H9 (cell line): ENCODE measurements at regions not wholly inside any gene's neighbourhood (a gene's known extent, or its start where the extent isn't known, plus 50 kb on each side); places are given as distances from the start of the nearest gene placed in this dataset.

ENCODE experiments used
- DNase-seq: peaks from one replicate; pipeline ENCODE4 v3.0.0-alpha.2; 2017
- H2AFZ ChIP-seq: one replicate; pipeline ENCODE4 v1.6.1; 2013; ENCODE audit warnings: mild to moderate bottlenecking, low read length, control low read depth, moderate library complexity
- H2AK5ac ChIP-seq: 2 replicates; pipeline ENCODE4 v1.6.1; 2013; ENCODE audit warnings: low read length, control low read depth, mixed read lengths; ENCODE audit not compliant: insufficient read length
- H2BK120ac ChIP-seq: one replicate; pipeline ENCODE4 v1.6.1; 2013; ENCODE audit warnings: low read depth, mild to moderate bottlenecking, low read length, control low read depth, inconsistent platforms; ENCODE audit not compliant: poor library complexity, severe bottlenecking
- H2BK12ac ChIP-seq: 2 replicates; pipeline ENCODE4 v1.6.1; 2013; ENCODE audit warnings: low read length, control low read depth, mixed read lengths, low read depth; ENCODE audit not compliant: insufficient read length
- H2BK15ac ChIP-seq: 2 replicates; pipeline ENCODE4 v1.6.1; 2013; ENCODE audit warnings: low read depth, low read length, control low read depth
- H2BK20ac ChIP-seq: one replicate; pipeline ENCODE4 v1.6.1; 2013; ENCODE audit warnings: low read depth, mild to moderate bottlenecking, low read length, control low read depth, inconsistent platforms; ENCODE audit not compliant: poor library complexity, severe bottlenecking
- H2BK5ac ChIP-seq: 2 replicates; pipeline ENCODE4 v1.6.1; 2013; ENCODE audit warnings: low read length, control low read depth, mixed read lengths; ENCODE audit not compliant: insufficient read length
- H3K14ac ChIP-seq: 2 replicates; pipeline ENCODE4 v1.6.1; 2013; ENCODE audit warnings: low read length, control low read depth; ENCODE audit not compliant: insufficient read depth
- H3K18ac ChIP-seq: 2 replicates; pipeline ENCODE4 v1.6.1; 2013; ENCODE audit warnings: low read depth, mild to moderate bottlenecking, mixed read lengths, low read length, control low read depth; ENCODE audit not compliant: insufficient read length
- H3K23ac ChIP-seq: 2 replicates; pipeline ENCODE4 v1.6.1; 2013; ENCODE audit warnings: low read length, control low read depth, mixed read lengths, low read depth; ENCODE audit not compliant: insufficient read length
- H3K23me2 ChIP-seq: 2 replicates; pipeline ENCODE4 v1.6.1; 2013; ENCODE audit warnings: low read depth, mild to moderate bottlenecking, mixed read lengths, low read length, control low read depth; ENCODE audit not compliant: insufficient read length, poor library complexity, severe bottlenecking
- H3K27ac ChIP-seq: 2 replicates; pipeline ENCODE4 v1.5.1; 2013; ENCODE audit warnings: low read length, control low read depth, mixed read lengths, low read depth; ENCODE audit not compliant: insufficient read length
- H3K27me3 ChIP-seq: 2 replicates; pipeline ENCODE4 v1.6.1; 2013; ENCODE audit warnings: low read length, control low read depth, inconsistent platforms; ENCODE audit not compliant: insufficient read depth
- H3K4ac ChIP-seq: 2 replicates; pipeline ENCODE4 v1.6.1; 2013; ENCODE audit warnings: low read depth, mild to moderate bottlenecking, control low read depth, inconsistent platforms, low read length, moderate library complexity
- H3K4me1 ChIP-seq: 2 replicates; pipeline ENCODE4 v1.6.1; 2013; ENCODE audit warnings: low read length, control low read depth, inconsistent platforms; ENCODE audit not compliant: insufficient read depth
- H3K4me2 ChIP-seq: 2 replicates; pipeline ENCODE4 v1.6.1; 2013; ENCODE audit warnings: low read length, control low read depth, mixed read lengths; ENCODE audit not compliant: insufficient read length, insufficient read depth
- H3K56ac ChIP-seq: 2 replicates; pipeline ENCODE4 v1.6.1; 2013; ENCODE audit warnings: low read depth, mild to moderate bottlenecking, mixed read lengths, low read length, control low read depth; ENCODE audit not compliant: insufficient read length
- H3K79me1 ChIP-seq: 2 replicates; pipeline ENCODE4 v1.6.1; 2013; ENCODE audit warnings: low read depth, mild to moderate bottlenecking, moderate library complexity, low read length, control low read depth, inconsistent platforms; ENCODE audit not compliant: insufficient read depth, poor library complexity, severe bottlenecking
- H3K79me2 ChIP-seq: 2 replicates; pipeline ENCODE4 v1.6.1; 2013; ENCODE audit warnings: low read length, control low read depth, inconsistent platforms; ENCODE audit not compliant: insufficient read depth
- H3K9ac ChIP-seq: 2 replicates; pipeline ENCODE4 v1.6.1; 2013; ENCODE audit warnings: low read length, control low read depth, mixed read lengths; ENCODE audit not compliant: insufficient read length; ENCODE audit errors: extremely low read depth
- H3K9me3 ChIP-seq: one replicate; pipeline ENCODE4 v1.6.1; 2013; ENCODE audit warnings: low read depth, low read length, inconsistent platforms; ENCODE audit not compliant: control insufficient read depth
- H3T11ph ChIP-seq: one replicate; pipeline ENCODE4 v1.6.1; 2013; ENCODE audit warnings: mild to moderate bottlenecking, low read length, control low read depth, inconsistent platforms
- H4K20me1 ChIP-seq: one replicate; pipeline ENCODE4 v1.6.1; 2013; ENCODE audit not compliant: control insufficient read depth, insufficient read length, insufficient read depth
- H4K5ac ChIP-seq: 2 replicates; pipeline ENCODE4 v1.6.1; 2013; ENCODE audit warnings: low read depth, mild to moderate bottlenecking, mixed read lengths, low read length, control low read depth; ENCODE audit not compliant: insufficient read length
- H4K8ac ChIP-seq: replicated peaks from 2 replicates; pipeline ENCODE4 v1.6.1; 2013; ENCODE audit warnings: low read length, control low read depth, mixed read lengths, low read depth; ENCODE audit not compliant: insufficient read length
- H4K91ac ChIP-seq: 2 replicates; pipeline ENCODE4 v1.6.1; 2013; ENCODE audit warnings: low read depth, mild to moderate bottlenecking, moderate library complexity, mixed read lengths, low read length, control low read depth; ENCODE audit not compliant: insufficient read length
- H3K27ac Mint-ChIP-seq, 3 experiments: 2 replicates in 2 of 3; 3 replicates in 1 of 3; pipeline ENCODE4 v1.8.0; 2020 to 2021; ENCODE audit warnings: mixed read lengths in 3 of 3, mild to moderate bottlenecking in 1 of 3, moderate library complexity in 1 of 3
- H3K27me3 Mint-ChIP-seq: 2 replicates; pipeline ENCODE4 v1.8.0; 2021; ENCODE audit warnings: low read depth, mild to moderate bottlenecking, moderate library complexity, mixed read lengths
- H3K36me3 Mint-ChIP-seq, 3 experiments: 2 replicates in 2 of 3; 3 replicates in 1 of 3; pipeline ENCODE4 v1.8.0; 2020 to 2021; ENCODE audit warnings: low read depth in 3 of 3, mixed read lengths in 3 of 3; ENCODE audit not compliant: insufficient read depth in 1 of 3
- H3K4me1 Mint-ChIP-seq, 2 experiments: 2 replicates each; pipeline ENCODE4 v1.8.0; 2020; ENCODE audit warnings: mixed read lengths in 2 of 2
- H3K4me3 Mint-ChIP-seq, 2 experiments: 2 replicates in 1 of 2; 3 replicates in 1 of 2; pipeline ENCODE4 v1.8.0; 2020 to 2021; ENCODE audit warnings: mild to moderate bottlenecking in 2 of 2, mixed read lengths in 2 of 2, moderate library complexity in 1 of 2
- H3K9me3 Mint-ChIP-seq, 2 experiments: 2 replicates in 1 of 2; 3 replicates in 1 of 2; pipeline ENCODE4 v1.8.0; 2020; ENCODE audit warnings: mild to moderate bottlenecking in 2 of 2, mixed read lengths in 2 of 2, moderate library complexity in 1 of 2
- CTCF ChIP-seq: fragments of 200-600 bp; sonication (generic); conservative IDR thresholded peaks from 3 replicates; pipeline ENCODE4 v1.8.0; 2021; ENCODE audit warnings: antibody characterized with exemption, mild to moderate bottlenecking
- WGBS: extraction: QIAGEN DNeasy Blood & Tissue Kit; methylation state at CpG from one replicate; pipeline ENCODE4 v1.1.7; 2013; ENCODE audit warnings: missing lambda C conversion rate, low lambda C conversion rate, mixed read lengths; ENCODE audit not compliant: insufficient read length; ENCODE audit errors: extremely low coverage; 5-methylcytosine and 5-hydroxymethylcytosine counted together

GRCh38 chr3:4033296-4033695 lies 234.1 kb downstream of the LRRN1 start:
- Histone ChIP-seq H4K5ac (no peak overlapping the region), H3K4me1 (no peaks in the 10 kb centered on the region), H3K18ac (no peak overlapping the region), H3K4ac (no peak overlapping the region), H3T11ph (no peak overlapping the region), H3K27me3 (no peaks in the 10 kb centered on the region), H2AFZ (no peak overlapping the region), H3K23ac (no peak overlapping the region), H3K9ac (no peak overlapping the region), H2BK5ac (no peak overlapping the region), H2BK15ac (no peak overlapping the region), H3K79me1 (no peaks in the 10 kb centered on the region), H3K27ac (no peak overlapping the region), H2BK120ac (no peak overlapping the region), H2AK5ac (no peak overlapping the region), H2BK20ac (no peak overlapping the region), H2BK12ac (no peak overlapping the region), H3K14ac (no peak overlapping the region), H3K23me2 (no peaks in the 10 kb centered on the region), H4K20me1 (no peaks in the 10 kb centered on the region), H3K4me2 (no peak overlapping the region), H3K9me3 (no peaks in the 10 kb centered on the region), H3K56ac (no peak overlapping the region), H4K8ac (no peak overlapping the region), H4K91ac (no peak overlapping the region), H3K79me2 (no peaks in the 10 kb centered on the region)
- H3K9me3 Mint-ChIP-seq: no peaks in the 10 kb centered on the region
- H3K4me3 Mint-ChIP-seq: no peak overlapping the region
- no CpG with 5 or more reads among the region's 2 CpGs for WGBS
- no peaks in the 10 kb centered on the region for H3K36me3 Mint-ChIP-seq
- TF ChIP-seq CTCF: no peak
- H3K27ac Mint-ChIP-seq: no peak overlapping the region
- no peaks in the 10 kb centered on the region for H3K4me1 Mint-ChIP-seq
- H3K27me3 Mint-ChIP-seq: peaks cover 20% of the 10 kb centered on the region
- DNase-seq: no peak
